K562 (cell line): ENCODE measurements at regions not wholly inside any gene's neighbourhood (a gene's known extent, or its start where the extent isn't known, plus 50 kb on each side); places are given as distances from the start of the nearest gene placed in this dataset.
A peak's percentile ranks its signal among the peaks of the same experiment; 100 is the strongest.

Experiments
- ATAC-seq: fragments of 200-7000 bp; cut with Tn5 transposase; 3 replicates; pipeline ENCODE4 v1.9.1; 2020; ENCODE audit warnings: moderate library complexity
- BruUV-seq: library from RNA; stranded (reverse); fragments of 400-500 nt; replicated peaks from 2 replicates; lab custom pipeline; 2021; lab: Mats Ljungman, UMichigan
- CTCF ChIA-PET: fragments of 300-600 bp; formaldehyde crosslinking; extraction: SDS; loops from one replicate; lab custom pipeline; 2021; ENCODE audit warnings: low intra/inter-chr PET ratio; lab: Yijun Ruan, JAX
- POLR2A ChIA-PET: fragments of 300-600, 350-650 bp; sonication (Branson Sonifier 250); formaldehyde crosslinking; extraction: SDS; loops from one replicate; lab custom pipeline; 2021; ENCODE audit warnings: antibody characterized with exemption, inconsistent platforms; lab: Yijun Ruan, JAX
- DNase-seq, 4 experiments: peaks; one replicate each; pipeline versions ENCODE4 v3.0.0 to v3.0.0-alpha.2; 2011 to 2018; ENCODE audit warnings: low spot score in 3 of 4, mixed read lengths in 3 of 4; ENCODE audit errors: extremely low read depth in 1 of 4
- FAIRE-seq: peaks from 2 replicates; lab custom pipeline; 2011; peaks lifted over from hg19 to GRCh38; lab: Jason Lieb, UNC
- H2AFZ ChIP-seq: 2 replicates; pipeline ENCODE4 v1.6.0; 2011; ENCODE audit warnings: low read depth, low read length, control low read depth, inconsistent platforms
- H3K27ac ChIP-seq: fragments of 200-600 bp; 3 replicates; pipeline ENCODE4 v1.8.0; 2011; ENCODE audit warnings: low read depth, mild to moderate bottlenecking, control low read depth, inconsistent platforms, low read length, moderate library complexity, mixed read lengths; ENCODE audit errors: extremely low read depth
- H3K27me3 ChIP-seq, 2 experiments: fragments of 300-600 bp in 1 of 2; 2 replicates in 1 of 2; 3 replicates in 1 of 2; pipeline versions ENCODE4 v1.6.0 to v1.8.0; 2011; ENCODE audit warnings: inconsistent platforms in 2 of 2, low read length in 2 of 2, mild to moderate bottlenecking in 1 of 2, mixed read lengths in 1 of 2, moderate library complexity in 1 of 2; ENCODE audit not compliant: control insufficient read depth in 2 of 2, insufficient read depth in 2 of 2
- H3K36me3 ChIP-seq: fragments of 300-600 bp; 3 replicates; pipeline ENCODE4 v1.8.0; 2011; ENCODE audit warnings: mild to moderate bottlenecking, low read length, inconsistent platforms; ENCODE audit not compliant: control insufficient read depth, insufficient read depth
- H3K4me1 ChIP-seq, 2 experiments: fragments of 200-600 bp in 1 of 2; replicated peaks in 1 of 2; 2 replicates in 1 of 2; 3 replicates in 1 of 2; pipeline versions ENCODE4 v1.5.1 to v1.8.0; 2011; ENCODE audit warnings: inconsistent platforms in 2 of 2, low read length in 2 of 2, mild to moderate bottlenecking in 1 of 2, mixed read lengths in 1 of 2, moderate library complexity in 1 of 2; ENCODE audit not compliant: control insufficient read depth in 2 of 2, insufficient read depth in 2 of 2
- H3K4me2 ChIP-seq: 2 replicates; pipeline ENCODE4 v1.6.1; 2011; ENCODE audit warnings: low read length, control low read depth, inconsistent platforms, mixed read lengths; ENCODE audit not compliant: insufficient read depth
- H3K4me3 ChIP-seq: fragments of 200-600 bp; sonication (generic), shearing (Covaris generic); 2 replicates; pipeline ENCODE4 v1.5.1; 2016; ENCODE audit warnings: control low read depth, inconsistent platforms
- H3K79me2 ChIP-seq: fragments of 200-600 bp; 3 replicates; pipeline ENCODE4 v1.8.0; 2011; ENCODE audit warnings: low read length, inconsistent platforms; ENCODE audit not compliant: control insufficient read depth, insufficient read depth
- H3K9ac ChIP-seq, 2 experiments: 2 replicates each; pipeline versions ENCODE4 v1.6.0 to v1.6.1; 2011; ENCODE audit warnings: low read depth in 2 of 2, low read length in 2 of 2, control low read depth in 1 of 2, inconsistent platforms in 1 of 2, mild to moderate bottlenecking in 1 of 2, mixed read lengths in 1 of 2; ENCODE audit not compliant: insufficient read depth in 1 of 2
- H3K9me1 ChIP-seq: one replicate; pipeline ENCODE4 v1.6.0; 2011; ENCODE audit warnings: inconsistent platforms, mild to moderate bottlenecking, low read length, moderate library complexity; ENCODE audit not compliant: control insufficient read depth, insufficient read depth
- H3K9me3 ChIP-seq: replicated peaks from 2 replicates; pipeline ENCODE4 v1.5.1; 2011; ENCODE audit warnings: low read depth, low read length, inconsistent platforms; ENCODE audit not compliant: control insufficient read depth, insufficient read depth
- H4K20me1 ChIP-seq: replicated peaks from 2 replicates; pipeline ENCODE4 v1.6.1; 2011; ENCODE audit warnings: low read length, inconsistent platforms, mixed read lengths; ENCODE audit not compliant: control insufficient read depth, insufficient read depth
- ARID2 ChIP-seq: fragments of 450-650 bp; IDR thresholded peaks from 2 replicates; pipeline ENCODE4 v1.6.1; 2017; ENCODE audit warnings: antibody characterized with exemption, mild to moderate bottlenecking
- HEY1 ChIP-seq: fragments of 250-450 bp; sonication (Bioruptor Pico); IDR thresholded peaks from 2 replicates; pipeline ENCODE4 v1.5.0; 2020; ENCODE audit warnings: mild to moderate bottlenecking, moderate library complexity, borderline replicate concordance
- NFYB ChIP-seq: IDR thresholded peaks from 2 replicates; pipeline ENCODE4 v1.6.1; 2011; ENCODE audit warnings: mild to moderate bottlenecking, moderate library complexity; ENCODE audit not compliant: insufficient read length; ENCODE audit errors: extremely low read depth
- PHTF2 ChIP-seq: fragments of 250-450 bp; sonication (Bioruptor Pico); IDR thresholded peaks from 2 replicates; pipeline ENCODE4 v1.5.0; 2021; ENCODE audit warnings: mild to moderate bottlenecking
- POLR2G ChIP-seq: fragments of 200-400 bp; formaldehyde crosslinking; IDR thresholded peaks from 2 replicates; pipeline ENCODE4 v1.6.1; 2017; ENCODE audit warnings: low read depth, mild to moderate bottlenecking, antibody characterized with exemption, low read length, moderate library complexity
- RAD21 ChIP-seq, 2 experiments: fragments of 250-450 bp in 1 of 2; fragments of 450-650 bp in 1 of 2; sonication (Bioruptor Pico) in 1 of 2; formaldehyde crosslinking in 1 of 2; IDR thresholded peaks in 1 of 2; conservative IDR thresholded peaks in 1 of 2; 2 replicates each; pipeline versions ENCODE4 v1.4.0 to v1.8.0; 2020 to 2022; ENCODE audit warnings: mild to moderate bottlenecking in 2 of 2, moderate library complexity in 1 of 2
- STAG1 ChIP-seq: sonication (generic); formaldehyde crosslinking; IDR thresholded peaks from 2 replicates; pipeline ENCODE4 v1.5.0; 2020; ENCODE audit warnings: missing genetic modification reagents, borderline replicate concordance
- TCF7 ChIP-seq: sonication (generic); IDR thresholded peaks from 2 replicates; pipeline ENCODE4 v1.6.1; 2016; ENCODE audit warnings: antibody characterized with exemption, borderline replicate concordance
- YBX1 ChIP-seq: fragments of 450-650 bp; IDR thresholded peaks from 2 replicates; pipeline ENCODE4 v1.7.1; 2016; ENCODE audit warnings: mild to moderate bottlenecking
- ZBTB17 ChIP-seq: fragments of 450-650 bp; formaldehyde crosslinking; IDR thresholded peaks from 2 replicates; pipeline ENCODE4 v1.4.0; 2020; ENCODE audit warnings: mild to moderate bottlenecking
- ZC3H8 ChIP-seq: fragments of 450-650 bp; IDR thresholded peaks from 2 replicates; pipeline ENCODE4 v1.6.1; 2017
- ZNF239 ChIP-seq: fragments of 250-450 bp; sonication (Bioruptor Pico); IDR thresholded peaks from 2 replicates; pipeline ENCODE4 v1.4.0; 2020; ENCODE audit warnings: mild to moderate bottlenecking
- WGBS: fragments of 100-300 bp; shearing (Covaris generic); methylation state at CpG from one replicate; pipeline ENCODE4 v1.1.6; 2016; ENCODE audit warnings: low coverage, mixed read lengths; ENCODE audit not compliant: insufficient coverage; ENCODE audit errors: missing lambda C conversion rate; 5-methylcytosine and 5-hydroxymethylcytosine counted together
- in situ Hi-C: fragments of 300-500 bp; cut with MboI; formaldehyde crosslinking; loops from 4 replicates; pipeline ENCODE4 v1.15.0; 2018; ENCODE audit warnings: inconsistent platforms, mixed read lengths
- intact Hi-C: fragments of 100-400 bp; cut with micrococcal nuclease; formaldehyde crosslinking; loops from 2 replicates; pipeline ENCODE4 v1.14.2; 2022
- TF ChIP-seq, protein P1 (sequence below), 3 experiments: IDR thresholded peaks in 2 of 3; conservative IDR thresholded peaks in 1 of 3; 2 replicates each; pipeline ENCODE4 v1.5.1; 2011 to 2012; ENCODE audit warnings: low read length in 3 of 3, mild to moderate bottlenecking in 3 of 3, control low read depth in 2 of 3, improper control_type of control experiment in 1 of 3, inconsistent platforms in 1 of 3, low read depth in 1 of 3, mixed read lengths in 1 of 3, moderate library complexity in 1 of 3; ENCODE audit not compliant: insufficient read depth in 2 of 3
- TF ChIP-seq, protein P2 (sequence below): fragments of 450-650 bp; IDR thresholded peaks from 2 replicates; pipeline ENCODE4 v1.6.1; 2016; ENCODE audit warnings: missing biosample characterization, missing genetic modification characterization
- TF ChIP-seq, protein P3 (sequence below): fragments of 450-650 bp; IDR thresholded peaks from 2 replicates; pipeline ENCODE4 v1.6.1; 2018; ENCODE audit warnings: mild to moderate bottlenecking, low read depth; ENCODE audit not compliant: partially characterized antibody

- no peak for TF ChIP-seq ZC3H8
- TF ChIP-seq, protein P1, sequence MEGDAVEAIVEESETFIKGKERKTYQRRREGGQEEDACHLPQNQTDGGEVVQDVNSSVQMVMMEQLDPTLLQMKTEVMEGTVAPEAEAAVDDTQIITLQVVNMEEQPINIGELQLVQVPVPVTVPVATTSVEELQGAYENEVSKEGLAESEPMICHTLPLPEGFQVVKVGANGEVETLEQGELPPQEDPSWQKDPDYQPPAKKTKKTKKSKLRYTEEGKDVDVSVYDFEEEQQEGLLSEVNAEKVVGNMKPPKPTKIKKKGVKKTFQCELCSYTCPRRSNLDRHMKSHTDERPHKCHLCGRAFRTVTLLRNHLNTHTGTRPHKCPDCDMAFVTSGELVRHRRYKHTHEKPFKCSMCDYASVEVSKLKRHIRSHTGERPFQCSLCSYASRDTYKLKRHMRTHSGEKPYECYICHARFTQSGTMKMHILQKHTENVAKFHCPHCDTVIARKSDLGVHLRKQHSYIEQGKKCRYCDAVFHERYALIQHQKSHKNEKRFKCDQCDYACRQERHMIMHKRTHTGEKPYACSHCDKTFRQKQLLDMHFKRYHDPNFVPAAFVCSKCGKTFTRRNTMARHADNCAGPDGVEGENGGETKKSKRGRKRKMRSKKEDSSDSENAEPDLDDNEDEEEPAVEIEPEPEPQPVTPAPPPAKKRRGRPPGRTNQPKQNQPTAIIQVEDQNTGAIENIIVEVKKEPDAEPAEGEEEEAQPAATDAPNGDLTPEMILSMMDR (IDR thresholded peaks at IDR 0.05 in 2 of 3, conservative IDR thresholded peaks at IDR 0.05 in 1 of 3; ENCODE audit: insufficient read depth in 2 of 3, low read depth in 1 of 3, low read length in 3 of 3), result peak; percentile 73 to 83 (median 78)
- TF ChIP-seq ARID2, result peak; percentile 61; the same call in 1 of the 2 replicates
- peak; percentile 86 to 95 for TF ChIP-seq RAD21 (CRISPR knock-in tag; conservative IDR thresholded peaks at IDR 0.05 in 1 of 2, IDR thresholded peaks at IDR 0.05 in 1 of 2)
These were observed 147.2 kb downstream of the CHD1L start (continued) for GRCh38 chr1:147389532-147390184.

DNA sequence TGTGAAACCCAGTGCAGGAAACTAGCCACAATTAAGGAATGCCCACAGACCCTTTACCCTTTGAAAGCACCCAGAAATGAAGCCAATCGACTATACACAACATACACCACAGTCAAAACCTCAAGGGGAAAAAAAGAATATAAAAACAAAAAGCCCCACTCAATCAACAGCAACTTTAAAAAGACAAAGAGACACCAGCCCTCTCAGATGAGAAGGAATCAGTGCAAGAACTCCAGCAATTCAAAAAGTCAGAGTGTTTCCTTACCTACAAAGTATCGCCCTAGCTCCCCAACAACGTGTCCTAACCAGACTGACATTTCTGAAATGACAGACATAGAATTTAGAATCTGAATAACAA is 147.7 kb downstream of the CHD1L start:
- no peak overlapping the region for H3K4me3 ChIP-seq
- H3K9me1 ChIP-seq, result no peaks in the 10 kb centered on the region
- no peaks in the 10 kb centered on the region for H3K79me2 ChIP-seq
- ATAC-seq (no peak), FAIRE-seq (no peak), DNase-seq (no peak)
- POLR2A ChIA-PET, result interaction anchor here (0.6 to 2.5 kb wide), 3 partner anchors 10 to 115 kb away, joined by 3 to 17 read pairs (median 4); no protein-coding TSS in a partner anchor
- H2AFZ ChIP-seq, result 0 out of 2 replicates have a peak overlapping the region, but pooled peaks have one; percentile 77
- no peaks in the 10 kb centered on the region for H4K20me1 ChIP-seq
- H3K9ac ChIP-seq, result no peak overlapping the region
- no peaks in the 10 kb centered on the region for H3K27me3 ChIP-seq
- in situ Hi-C loops (no loop called here), intact Hi-C loops (loop anchor here (5.0 to 10.0 kb wide), 3 partner anchors 75 to 505 kb away; no protein-coding TSS in a partner anchor)
- BruUV-seq, result no TSS peak
- H3K36me3 ChIP-seq, result no peaks in the 10 kb centered on the region
- CTCF ChIA-PET, result interaction anchor here (0.6 to 0.9 kb wide), 2 partner anchors 101 to 117 kb away, joined by 3 to 15 read pairs; no protein-coding TSS in a partner anchor
- H3K4me1 ChIP-seq, result peaks cover 0 to 9% of the 10 kb centered on the region in 2 experiments; a peak in 2 of 5 replicates
- no peak overlapping the region for H3K4me2 ChIP-seq
- 0% methylated on average over 3 of the region's 3 CpGs for WGBS
- H3K27ac ChIP-seq, result no peak overlapping the region
- no peaks in the 10 kb centered on the region for H3K9me3 ChIP-seq
- TF ChIP-seq POLR2G, result no peak
- TF ChIP-seq, protein P2, sequence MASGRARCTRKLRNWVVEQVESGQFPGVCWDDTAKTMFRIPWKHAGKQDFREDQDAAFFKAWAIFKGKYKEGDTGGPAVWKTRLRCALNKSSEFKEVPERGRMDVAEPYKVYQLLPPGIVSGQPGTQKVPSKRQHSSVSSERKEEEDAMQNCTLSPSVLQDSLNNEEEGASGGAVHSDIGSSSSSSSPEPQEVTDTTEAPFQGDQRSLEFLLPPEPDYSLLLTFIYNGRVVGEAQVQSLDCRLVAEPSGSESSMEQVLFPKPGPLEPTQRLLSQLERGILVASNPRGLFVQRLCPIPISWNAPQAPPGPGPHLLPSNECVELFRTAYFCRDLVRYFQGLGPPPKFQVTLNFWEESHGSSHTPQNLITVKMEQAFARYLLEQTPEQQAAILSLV (tag), result no peak
- no peak for TF ChIP-seq TCF7
- no peak for TF ChIP-seq ZBTB17 (CRISPR knock-in tag)
- TF ChIP-seq HEY1 (CRISPR knock-in tag), result no peak
- no peak for TF ChIP-seq NFYB
- no peak for TF ChIP-seq ZNF239
- TF ChIP-seq PHTF2 (CRISPR knock-in tag), result no peak
- TF ChIP-seq, protein P3, sequence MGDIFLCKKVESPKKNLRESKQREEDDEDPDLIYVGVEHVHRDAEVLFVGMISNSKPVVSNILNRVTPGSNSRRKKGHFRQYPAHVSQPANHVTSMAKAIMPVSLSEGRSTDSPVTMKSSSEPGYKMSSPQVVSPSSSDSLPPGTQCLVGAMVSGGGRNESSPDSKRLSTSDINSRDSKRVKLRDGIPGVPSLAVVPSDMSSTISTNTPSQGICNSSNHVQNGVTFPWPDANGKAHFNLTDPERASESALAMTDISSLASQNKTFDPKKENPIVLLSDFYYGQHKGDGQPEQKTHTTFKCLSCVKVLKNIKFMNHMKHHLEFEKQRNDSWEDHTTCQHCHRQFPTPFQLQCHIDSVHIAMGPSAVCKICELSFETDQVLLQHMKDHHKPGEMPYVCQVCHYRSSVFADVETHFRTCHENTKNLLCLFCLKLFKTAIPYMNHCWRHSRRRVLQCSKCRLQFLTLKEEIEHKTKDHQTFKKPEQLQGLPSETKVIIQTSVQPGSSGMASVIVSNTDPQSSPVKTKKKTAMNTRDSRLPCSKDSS, result no peak
- TF ChIP-seq STAG1 (CRISPR knock-in tag), result no peak
- TF ChIP-seq YBX1, result no peak
